OCI-M1 (cell line): ENCODE measurements at regions not wholly inside any gene's neighbourhood (a gene's known extent, or its start where the extent isn't known, plus 50 kb on each side); places are given as distances from the start of the nearest gene placed in this dataset.
"Not testable (repeated sequence)": the region's sequence is repeated elsewhere in the genome, so short reads cannot be mapped to it uniquely, and the experiment has no call there.

Experiments
- DNase-seq: peaks from one replicate; lab custom pipeline; 2025; lab: John Stamatoyannopoulos, UW

DNA sequence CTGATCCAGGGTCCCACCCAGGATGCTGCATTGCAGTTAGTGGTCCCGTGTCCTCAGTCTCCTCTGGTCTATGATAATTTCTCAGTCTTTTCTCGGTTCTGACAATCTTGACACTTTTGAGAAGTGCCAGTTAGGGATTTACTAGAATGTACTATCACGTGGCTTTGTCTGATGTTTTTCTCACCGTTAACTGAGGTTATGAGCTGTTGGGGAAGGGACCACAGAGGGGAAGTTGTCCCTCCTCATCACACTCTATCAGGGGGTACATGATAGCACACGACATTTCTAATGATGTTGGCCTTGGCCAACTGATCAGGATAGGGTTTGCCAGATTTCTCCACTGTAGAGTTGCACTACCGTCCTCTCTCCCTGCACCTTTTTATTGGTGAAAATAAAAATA is 250.9 kb upstream of the SDK2 start:
- DNase-seq: no peak

DNA sequence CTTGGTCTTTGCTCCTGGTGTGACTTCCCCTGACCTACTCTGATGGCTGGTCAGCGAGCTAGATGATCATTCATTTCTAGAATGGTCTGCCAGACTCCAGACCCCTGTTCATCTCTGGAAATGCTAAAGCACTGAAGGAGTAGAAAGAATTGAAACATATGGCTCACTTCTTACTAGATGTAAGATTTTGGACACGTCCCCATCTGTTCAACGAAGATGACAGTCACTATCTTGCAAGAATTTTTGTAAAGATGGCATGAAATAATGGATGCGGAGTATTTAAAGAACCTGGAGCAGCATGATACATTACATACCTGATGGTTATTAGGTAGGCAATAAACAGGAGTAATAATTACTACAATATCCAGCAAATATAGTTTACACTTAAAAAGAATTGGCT is 252.7 kb upstream of the SDK2 start:
- DNase-seq: no peak

DNA sequence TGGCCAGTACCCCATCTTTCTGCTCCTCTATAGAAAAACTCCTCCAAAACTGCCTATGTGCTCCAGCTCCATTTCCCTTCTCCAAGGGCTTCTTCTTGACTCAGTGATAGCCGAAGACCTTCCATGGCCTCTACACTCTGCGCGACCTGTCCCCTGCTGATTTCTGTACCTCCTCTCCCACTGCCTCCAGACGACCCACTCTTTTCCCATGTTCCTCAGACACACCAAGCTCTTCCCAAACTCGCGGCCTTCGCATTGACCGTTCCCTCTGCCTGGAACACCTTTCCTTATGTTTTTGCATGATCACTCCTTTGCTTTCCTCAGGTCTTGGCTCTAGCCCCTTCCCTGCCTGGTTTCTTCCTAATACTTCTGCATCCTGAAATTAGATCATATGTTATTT is 255.6 kb upstream of the SDK2 start:
- no peak for DNase-seq

DNA sequence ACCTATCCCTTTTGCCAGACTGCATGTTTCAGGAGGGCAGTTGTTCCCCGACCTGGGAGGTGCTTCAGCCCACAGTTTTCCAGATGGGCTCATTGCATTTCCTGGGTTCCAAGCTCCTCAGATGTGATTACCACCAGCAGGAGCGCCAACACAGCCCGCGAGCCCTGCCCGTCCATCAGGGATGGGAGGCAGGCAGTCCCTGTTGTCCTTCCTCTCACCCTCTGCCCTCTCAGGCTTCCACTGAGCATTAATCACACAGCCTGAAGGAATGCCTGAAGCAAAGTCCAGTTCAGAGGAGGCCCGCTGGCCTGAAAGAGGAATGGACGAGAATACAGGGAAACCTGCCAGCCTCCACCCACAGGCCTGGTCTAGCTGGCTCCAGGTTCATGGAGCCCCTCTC is 256.3 kb upstream of the SDK2 start:
- DNase-seq: no peak

DNA sequence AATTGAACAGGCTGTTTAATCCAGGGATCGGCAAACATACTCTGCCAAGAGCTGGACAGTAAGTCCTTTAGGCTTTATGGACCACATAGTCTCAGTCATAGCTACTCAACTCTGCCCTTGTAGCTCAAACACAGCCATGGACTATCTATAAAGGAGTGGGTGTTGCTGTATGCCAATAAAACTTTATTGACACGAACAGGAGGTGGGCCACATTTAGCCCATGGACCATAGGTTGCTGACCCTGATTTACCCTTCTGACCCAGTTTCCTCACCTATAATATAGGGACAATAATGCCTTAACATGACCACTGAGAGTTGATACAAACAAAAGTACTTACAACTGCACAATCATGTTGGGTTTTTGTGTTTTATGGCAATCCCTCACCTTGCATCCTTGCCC is 257.0 kb upstream of the SDK2 start:
- DNase-seq: no peak

DNA sequence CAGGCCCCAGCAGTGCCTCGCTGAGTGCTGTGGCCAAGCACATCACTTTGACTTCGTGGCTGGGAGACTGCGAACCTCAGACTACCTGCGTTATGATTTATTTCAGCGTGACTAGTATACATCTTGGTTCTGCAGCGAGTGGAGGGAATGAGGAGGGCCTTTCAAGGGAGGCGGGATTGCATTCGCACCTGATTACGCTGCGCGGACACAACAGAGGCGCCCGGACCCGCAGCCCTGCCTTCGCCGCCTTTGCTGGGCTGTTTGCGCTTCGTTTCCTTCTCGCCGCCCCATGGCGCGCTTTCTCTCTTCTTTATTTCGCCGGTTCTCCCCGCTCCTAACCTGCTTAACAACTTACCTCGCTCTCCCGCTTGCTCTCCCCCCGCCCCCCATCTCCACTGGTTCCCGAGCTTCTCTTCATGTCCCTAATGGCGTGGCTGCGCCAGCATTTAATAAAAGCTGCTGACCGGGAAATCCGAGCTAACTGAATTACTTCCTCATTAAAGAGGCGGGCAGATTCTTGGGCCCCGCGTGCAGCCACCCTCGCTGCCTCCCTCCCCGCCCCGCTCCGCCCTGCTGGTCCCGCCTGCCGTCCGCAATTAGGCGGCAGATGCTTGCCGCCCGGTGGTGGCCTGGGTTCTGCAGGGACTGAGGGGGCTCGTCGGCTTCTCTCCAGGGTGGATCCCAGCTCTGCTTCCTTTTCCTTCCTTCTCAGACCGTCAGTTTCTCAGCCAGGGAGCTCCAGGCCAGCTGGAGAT is 257.6 kb upstream of the SDK2 start:
- DNase-seq: no peak

DNA sequence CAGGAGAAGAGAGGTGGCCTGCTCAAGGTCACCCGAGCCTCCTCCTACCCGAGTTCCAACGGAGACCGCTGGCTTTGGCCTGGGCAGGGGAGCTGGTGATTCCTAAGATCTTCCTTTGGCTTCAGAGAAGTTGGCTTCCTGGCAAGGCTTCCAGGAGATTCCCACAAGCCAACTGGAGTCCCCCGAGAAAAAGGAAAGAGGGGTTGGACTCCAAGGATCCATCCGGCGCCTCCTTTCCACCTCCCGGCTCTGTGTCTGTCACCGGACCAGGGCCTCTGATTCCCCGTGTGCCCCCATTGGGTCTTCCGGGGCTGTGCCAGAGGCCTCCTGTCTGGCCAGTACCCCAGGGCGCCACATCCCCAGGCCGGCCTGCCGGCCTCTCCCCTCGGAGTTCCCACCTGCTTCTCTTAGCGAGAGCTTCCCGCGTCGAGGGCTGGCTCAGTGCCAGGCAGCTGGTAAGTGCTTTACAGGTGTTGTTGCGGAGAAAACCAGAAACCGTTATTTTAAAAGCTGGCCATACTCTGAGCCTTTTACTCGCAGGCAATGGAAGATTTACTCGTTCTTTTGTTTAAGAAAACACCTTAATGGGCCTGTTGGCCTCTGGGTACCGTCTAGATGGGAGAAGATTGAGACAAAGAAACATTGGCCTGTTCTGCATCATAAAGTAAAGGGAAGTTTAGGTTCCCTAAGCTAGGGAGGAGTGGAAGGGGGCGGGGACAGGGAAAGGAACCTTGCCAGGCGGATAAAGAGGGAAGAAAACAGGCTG is 258.4 kb upstream of the SDK2 start:
- DNase-seq: no peak

DNA sequence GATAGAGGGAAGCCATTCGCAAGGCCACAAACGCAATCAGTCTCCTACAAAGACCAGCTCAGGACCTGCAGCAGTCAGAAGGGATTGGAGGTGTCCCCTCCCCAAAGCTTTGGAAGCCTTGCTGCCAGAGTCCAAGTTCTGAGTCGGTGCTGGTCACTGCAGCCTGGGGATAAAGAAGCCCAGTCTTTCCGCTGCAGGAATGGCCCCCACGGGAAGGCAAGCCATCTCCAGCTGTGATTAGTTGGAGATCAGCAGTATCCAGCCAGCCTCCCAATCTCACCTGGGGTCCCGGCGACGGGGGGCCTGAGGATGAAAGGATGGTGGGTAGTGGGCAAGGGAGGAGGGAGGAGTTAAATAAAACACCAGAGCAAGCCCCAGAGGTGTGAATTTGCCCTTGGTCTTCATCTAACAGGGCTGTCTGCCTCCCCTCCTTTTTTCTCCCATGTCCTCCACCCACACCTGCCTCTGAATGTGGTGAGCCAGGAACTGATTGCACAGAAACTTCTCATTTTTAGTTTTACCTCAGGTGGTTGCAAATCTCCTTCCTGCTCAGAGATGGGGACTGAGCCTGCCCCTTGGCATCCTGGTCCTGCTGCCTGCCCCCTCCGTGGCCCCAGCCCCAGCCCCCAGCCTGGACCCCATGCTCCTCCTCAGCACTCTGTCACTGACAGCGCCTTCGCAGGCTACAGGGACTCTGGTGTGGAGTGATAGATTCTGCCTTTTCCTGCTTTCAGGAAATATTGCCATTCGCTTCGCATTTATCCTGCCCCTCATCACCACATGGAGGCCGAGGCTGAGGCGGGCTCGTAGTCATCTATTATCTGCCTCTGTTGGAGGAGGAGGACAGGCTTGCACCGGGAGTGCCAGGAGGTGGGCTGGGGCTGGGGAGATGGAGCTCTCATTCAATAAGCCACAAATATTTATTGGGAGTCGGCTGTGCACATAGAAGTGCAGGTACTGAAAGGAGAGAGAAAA is 262.9 kb upstream of the SDK2 start:
- DNase-seq: no peak

DNA sequence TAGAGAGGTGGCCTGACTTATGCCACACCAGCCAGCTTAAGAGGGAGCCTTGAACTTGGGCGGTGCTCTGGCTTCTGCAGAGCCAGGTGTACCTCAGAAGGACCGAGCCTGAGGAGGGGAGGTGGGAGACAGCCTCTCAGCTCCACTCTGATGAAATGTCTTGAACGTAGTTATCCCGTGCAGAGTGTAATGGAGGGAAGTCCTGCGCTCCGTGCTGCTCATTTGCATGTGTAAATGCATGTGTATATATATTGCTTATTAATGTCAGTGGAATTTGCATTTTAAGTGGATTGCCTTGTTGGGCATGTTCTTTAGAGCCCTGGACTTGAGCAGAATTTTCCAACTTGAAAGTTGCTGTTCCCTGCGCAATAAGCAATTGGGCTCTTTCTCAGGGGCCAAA is 264.9 kb upstream of the SDK2 start:
- no peak for DNase-seq

DNA sequence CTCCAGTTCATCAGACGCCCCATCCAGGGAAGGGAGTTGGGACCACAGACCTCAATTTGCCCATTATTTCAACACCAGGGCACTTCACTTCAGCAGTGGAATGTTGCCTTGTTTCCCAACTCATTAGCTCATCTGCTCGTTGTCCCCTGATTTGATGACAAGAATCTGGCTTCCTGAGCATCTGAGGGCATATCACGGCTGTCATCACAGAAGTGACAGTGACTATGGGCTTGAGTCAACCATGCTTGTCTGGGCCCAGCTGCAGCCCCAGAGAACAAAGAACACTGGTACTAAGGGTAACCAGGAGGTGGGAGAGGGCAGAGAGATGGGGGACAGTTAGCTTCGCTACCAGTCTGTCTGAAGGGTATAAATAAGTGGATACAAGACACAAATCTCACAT is 266.0 kb upstream of the SDK2 start:
- DNase-seq: no peak

DNA sequence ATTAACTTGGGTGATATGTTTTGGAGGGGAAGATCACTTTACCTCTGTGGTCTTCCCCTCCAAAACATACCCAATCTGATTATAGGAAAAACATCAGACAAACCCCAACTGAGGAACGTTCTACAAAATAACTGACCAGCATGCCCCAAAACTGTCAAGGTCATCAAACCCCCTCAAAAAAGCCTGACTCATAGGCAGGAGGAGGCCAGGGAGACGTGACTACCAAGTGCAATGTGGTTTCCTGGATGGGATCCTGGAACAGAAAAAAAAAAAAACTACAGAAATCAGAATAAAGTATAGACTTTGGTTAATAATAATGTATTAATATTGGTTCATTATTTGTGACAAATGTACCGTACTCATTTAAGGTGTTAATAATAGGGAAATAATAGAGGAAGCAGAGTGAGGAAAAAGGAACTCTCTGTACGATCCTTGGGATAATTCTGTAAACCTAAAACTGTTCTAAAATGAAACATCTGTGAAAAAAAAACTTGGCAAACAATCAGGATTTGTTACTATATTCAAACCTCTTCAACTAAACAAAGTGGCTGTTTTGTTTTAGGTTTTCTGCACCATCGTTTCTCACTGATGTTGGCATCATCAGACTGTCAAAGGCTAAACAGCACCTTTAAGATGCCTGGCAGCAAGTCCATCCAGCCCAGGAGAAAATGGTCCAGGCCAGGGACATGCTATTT is 266.7 kb upstream of the SDK2 start:
- no peak for DNase-seq

DNA sequence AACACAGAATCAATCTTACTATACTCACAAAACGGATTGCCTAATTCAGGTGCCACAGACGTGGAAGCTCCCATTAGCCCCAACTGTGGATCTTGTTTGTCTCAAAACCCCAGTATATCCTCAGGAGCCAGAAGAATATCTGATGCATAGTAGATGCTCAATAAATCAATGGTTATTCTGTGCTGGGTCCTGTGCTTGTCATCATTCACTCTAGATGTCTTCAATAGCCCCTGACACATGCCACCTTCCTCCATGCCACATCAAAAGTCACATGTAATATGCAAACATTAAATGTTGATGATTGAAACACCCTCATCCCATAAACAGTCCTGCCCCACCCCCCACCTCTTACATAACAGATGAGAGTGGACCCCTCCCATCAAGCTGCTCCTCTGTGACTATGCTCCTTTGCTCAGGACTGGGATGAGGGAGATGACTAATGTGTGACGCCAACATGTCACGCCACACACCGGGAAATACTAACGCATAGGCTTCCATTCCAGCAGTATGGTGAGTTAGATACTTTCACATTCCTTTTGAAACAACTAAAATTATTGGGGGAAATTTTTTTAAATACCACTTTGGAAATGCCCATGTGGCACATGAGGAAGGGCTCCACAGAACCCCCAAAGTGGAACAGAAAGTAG is 267.6 kb upstream of the SDK2 start:
- no peak for DNase-seq

DNA sequence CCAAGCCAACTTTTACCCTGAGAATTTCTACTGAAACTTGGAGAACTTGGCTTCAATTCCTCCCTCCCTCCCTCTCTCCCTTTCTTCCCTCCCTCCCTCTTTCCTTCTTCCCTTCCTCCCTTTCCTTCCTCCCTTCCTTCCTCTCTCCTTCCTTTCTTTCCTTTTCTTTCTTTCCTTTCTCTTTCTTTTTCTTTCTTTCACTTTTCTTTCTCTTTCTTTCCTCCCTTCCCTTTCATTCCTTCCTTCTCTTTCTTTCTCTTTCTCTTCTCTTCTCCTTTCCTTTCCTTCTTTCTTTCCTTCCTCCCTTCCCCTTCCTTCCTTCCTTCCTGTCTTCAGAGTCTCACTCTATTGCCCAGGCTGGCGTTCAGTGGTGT is 268.1 kb upstream of the SDK2 start:
- no peak for DNase-seq

DNA sequence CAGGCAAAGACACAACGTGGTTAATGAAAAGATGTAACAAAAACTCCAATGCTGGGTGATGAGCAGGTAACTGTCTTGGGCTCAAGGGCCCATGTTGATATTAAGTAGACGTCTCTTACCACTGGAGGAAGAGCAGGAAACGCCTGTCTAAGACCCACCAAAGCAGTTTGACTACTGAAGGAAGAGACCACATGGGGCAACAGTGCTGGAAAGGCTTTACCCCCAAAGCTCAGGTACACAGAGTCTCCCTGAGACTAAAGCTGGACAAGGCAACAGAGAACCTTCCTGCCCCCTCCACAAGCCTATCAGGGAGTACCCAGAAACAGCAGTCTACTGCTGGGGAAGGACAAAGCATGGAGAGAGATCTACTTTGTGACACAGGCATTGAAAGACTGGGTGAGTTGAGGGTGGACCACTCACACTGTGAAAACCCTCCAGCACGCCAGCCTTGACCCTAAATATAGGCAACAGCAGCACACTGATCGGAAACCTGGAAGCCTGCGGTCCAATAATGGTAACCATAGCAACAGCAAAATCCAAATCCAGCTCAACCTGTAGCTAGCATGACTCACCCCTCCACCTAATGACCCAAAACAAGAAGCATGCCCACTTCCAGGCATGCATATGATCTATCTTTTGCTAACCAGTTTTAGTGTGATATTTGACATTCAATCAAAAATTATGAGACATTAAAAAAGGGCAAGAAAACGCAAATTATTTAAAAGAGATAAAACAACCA is 270.5 kb upstream of the SDK2 start:
- no peak for DNase-seq

DNA sequence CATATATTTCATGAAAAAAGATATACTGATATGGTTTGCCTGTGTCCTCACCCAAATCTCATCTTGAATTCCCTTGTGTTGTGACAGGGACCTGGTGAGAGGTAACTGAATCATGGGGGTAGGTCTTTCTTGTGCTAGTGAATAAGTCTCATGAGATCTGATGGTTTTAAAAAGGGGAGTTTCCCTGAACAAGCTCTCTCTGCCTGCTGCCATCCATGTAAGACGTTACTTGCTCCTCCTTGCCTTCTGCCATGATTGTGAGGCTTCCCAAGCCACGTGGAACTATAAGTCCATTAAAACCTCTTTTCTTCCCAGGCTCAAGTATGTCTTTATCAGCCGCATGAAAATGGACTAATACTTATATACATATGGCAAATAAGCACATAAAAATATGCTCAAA is 274.8 kb upstream of the SDK2 start:
- not testable (repeated sequence) for DNase-seq

DNA sequence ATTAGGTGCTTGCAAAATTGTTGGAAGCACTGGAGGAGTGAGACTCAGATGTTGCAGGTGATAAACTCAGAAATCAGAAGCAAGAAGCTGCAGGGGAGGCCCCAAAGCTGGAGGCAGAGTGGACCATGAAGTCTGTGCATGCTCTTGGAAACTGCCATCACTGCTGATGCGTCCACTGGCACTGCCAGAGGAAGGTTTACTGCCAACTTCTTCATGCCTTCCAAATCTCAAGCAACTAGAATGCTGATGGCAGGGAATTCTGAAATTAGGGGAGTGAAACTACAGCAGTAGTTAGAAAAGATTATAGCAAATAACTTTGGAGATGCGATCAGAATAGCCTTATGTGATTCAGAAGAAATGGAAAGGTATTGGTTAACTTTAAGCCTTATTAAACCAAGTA is 277.1 kb upstream of the SDK2 start:
- DNase-seq: no peak

DNA sequence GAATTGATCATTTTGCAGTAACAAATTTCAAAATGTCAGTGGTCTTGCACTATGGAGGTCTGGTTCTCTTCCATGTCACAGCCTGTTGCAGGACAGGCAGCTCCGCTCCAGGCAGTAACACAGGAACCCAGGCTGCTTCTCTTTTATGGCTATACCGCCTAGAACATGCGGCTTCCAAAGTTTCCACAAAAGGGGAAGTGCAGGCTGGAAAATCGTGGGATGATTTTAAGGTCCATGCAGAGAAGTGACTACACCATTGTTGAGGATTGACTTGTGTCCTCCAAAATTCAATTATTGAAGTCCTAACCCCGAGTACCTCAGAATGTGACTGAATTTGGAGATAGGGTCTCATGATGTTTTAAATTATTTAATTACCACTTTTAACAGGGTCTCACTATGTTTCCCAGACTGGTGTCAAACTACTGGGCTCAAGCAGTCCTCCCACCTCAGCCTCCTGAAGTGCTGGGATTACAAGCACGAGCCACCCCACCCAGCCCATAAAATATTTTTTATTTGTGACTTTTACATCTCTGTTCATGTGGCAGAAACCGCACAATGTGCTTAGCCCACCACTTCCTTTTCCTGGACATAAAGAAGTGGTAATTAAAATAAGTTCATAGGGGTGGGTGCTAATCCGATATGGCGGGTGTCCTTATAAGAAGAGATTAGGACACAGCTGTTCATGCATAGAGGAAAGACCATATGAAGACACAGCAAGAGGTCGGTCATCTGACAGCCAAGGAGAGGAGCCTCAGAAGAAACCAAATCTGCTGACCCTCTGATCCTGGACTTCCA is 279.2 kb upstream of the RPL38 start:
- DNase-seq: no peak

DNA sequence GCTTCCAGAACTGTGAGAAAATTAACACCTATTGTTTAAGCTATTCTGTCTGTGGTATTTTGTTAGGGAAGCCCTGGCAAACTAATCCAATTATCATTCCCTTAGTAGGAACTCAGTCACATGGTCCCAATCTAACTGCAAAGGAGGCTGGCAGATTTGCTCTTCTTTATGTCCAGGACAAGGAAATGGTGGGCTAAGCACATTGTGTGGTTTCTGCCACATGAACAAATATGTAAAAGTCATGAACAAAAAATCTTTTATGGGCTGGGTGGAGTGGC is 278.6 kb upstream of the RPL38 start:
- no peak for DNase-seq

DNA sequence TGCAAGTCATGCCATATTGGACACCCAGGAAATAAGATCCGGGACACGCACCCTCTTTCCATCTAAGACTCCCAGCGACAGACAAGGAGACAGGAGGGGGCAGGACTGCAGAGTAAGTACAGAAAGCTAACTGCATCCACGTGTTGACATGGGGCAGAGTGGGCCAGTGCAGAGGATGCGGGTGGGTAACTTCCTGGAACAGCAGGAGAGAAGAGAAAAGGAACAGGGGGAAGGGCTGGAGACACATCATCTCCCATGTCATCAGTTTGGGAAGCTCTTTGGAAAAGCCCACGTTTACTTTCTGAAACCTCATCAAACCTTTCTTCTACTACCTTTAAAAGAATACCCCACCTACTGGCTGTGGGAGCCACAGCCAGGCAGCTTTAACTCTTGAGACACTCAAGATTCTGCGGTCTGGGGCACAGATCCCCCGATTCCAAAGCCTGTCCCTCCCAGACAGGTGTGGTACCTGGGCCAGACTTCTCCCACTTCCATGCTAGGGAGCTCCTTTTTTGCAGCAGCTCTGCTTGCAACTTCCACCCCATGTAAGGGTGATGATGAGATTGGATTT is 273.5 kb upstream of the RPL38 start:
- no peak for DNase-seq

DNA sequence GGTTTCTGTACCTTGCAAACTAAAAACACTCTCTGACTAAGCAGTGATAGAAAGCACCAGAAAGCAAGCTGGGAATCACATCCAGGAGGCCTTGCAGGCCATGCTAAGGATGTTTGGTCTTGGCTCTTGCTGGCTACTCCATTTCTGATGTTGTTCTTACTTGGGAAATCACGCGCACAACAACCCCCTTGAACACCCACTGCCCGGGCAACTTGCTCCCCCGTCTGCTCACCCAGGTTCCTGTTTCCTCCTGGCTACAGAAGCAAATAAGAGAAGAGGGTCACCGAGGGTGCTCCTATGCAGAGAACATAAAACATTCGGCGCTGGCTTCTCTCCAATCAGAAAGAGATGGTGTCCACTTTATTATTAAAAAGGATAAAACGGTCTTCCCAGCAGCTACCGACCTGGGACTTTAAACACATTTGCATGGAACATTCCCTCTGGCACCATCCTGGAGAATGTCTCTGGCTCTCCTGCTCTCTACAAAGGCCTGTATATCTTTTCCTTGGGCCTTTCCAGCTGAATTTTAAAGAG is 271.2 kb upstream of the RPL38 start:
- DNase-seq: no peak
